NOMO-1 treated with dmso at 0.1 percent for 144 hours (cell line): ENCODE measurements at regions not wholly inside any gene's neighbourhood (a gene's known extent, or its start where the extent isn't known, plus 50 kb on each side); places are given as distances from the start of the nearest gene placed in this dataset.
"Not testable (repeated sequence)": the region's sequence is repeated elsewhere in the genome, so short reads cannot be mapped to it uniquely, and the experiment has no call there.

Experiments used
- DNase-seq: peaks from one replicate; lab custom pipeline; 2025; ENCODE audit not compliant: unreplicated experiment; lab: John Stamatoyannopoulos, UW

DNA sequence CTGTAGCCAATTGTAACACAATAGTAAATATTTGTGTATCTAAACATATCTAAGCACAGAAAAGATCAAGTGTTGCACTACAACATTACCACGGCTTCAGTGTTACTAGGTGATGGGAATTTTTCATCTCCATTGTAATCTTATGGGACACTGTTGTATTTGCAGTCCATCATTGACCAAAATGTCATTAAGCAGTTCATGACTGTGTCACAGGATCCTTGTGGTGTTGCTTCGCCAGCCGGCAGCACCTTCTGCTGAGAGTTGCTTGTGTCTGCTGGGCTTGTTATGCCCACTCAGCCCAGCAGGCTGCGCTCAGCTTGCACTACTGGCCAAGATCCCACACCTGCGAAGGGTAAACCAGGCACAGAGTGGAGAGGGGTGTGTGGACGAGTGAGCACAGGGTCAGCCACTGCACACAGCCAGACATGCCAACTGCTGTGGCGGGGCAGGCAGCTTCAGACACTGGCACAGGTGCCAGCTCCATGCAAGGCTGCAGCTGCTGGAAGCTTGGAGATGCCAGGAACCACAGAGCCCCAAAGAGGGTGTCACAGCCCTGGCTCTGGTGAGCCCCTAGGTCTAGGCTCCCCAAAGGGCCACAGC is 273.7 kb downstream of the CETN3 start:
- DNase-seq, result no peak

DNA sequence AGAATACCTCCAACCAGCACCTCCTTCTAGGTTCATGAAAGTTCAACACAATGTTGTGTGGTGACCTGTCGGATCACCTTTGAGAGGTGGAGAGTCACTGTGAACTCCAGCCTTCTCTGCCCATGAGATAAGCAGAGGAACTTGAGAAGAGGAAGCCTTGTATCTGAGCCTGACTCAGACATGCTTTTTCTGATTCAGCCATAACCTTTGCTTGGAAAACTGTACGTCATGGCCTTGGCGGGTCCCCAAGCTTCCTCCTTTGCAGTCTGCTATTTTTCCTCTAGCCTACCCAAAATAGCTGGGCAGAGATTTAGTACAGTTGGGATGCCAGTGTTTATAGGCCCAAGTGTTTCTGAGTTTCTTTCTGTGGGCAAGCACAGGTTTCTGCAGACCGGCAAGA is 274.7 kb downstream of the CETN3 start:
- DNase-seq, result no peak

DNA sequence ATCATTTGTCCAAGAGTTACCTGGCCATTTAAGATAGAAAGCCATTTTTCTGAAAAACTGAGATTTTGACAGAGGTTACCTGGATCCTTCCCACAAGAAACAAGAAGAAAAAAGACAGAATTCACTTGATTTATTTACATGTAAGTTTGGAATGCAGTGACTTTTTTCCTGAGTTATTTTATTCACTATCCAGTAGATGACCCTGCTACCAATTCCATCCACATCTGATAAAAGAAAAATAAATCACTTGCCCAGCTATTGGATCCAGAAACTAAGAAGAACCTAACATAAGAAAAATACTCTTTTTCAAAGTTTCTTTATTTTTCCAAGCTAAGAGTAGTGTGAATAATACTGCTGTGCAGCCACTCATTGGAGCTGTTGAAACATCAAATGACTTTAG is 275.2 kb downstream of the CETN3 start:
- DNase-seq, result no peak

DNA sequence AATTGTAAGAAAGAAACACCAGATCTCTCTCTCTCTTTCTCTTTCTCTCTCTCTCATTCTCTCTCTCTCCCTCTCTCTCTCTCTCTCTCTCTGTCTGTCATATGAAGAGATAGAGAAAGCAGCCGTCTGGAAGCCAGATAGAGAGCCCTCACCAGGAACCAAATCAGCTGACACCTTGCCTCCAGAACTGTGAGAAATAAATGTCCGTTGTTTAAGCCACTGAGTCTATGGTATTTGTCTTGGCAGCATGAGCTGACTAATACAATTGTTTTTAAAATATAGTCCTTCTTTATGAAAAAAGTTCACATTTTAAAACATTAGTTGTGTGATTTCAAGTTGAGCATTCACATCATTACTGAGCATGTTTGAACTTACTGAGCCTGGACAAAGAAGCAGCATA is 275.6 kb downstream of the CETN3 start:
- DNase-seq, result no peak

DNA sequence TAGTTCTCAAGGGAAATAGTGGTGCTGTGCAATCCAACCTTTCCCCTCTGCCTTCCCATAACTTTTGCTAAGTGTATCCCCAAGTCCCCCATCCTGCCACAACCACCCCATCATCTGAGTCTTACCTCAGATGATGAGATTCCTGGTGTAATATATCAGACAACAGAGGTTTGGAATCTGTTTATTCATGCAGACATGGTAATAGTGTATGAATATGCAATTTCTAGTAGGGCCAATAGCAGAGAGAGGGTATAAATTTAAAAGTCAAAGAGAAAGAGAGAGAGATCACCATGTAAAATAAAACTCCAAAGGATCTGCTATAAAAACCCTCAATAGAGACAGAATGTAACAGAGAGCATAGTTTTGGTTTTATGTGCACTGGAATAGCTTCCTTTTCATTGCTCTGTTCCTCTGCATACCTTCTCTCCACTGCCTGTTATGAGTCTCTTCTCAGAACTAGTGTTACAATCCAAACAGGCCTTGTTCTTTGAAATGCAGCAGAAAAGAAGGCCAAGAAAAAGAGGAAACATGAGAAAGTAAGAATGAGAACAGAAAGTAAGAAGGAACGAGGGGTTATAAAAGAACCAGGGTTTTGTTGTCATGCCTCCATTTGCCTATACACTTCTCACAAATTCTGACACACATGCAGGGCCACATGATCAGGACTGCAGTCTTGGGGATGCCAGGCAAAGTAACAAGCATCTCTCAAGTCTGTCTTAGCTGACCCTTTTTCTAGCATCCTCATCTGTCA is 278.0 kb downstream of the CETN3 start:
- DNase-seq, result peak; percentile 44

DNA sequence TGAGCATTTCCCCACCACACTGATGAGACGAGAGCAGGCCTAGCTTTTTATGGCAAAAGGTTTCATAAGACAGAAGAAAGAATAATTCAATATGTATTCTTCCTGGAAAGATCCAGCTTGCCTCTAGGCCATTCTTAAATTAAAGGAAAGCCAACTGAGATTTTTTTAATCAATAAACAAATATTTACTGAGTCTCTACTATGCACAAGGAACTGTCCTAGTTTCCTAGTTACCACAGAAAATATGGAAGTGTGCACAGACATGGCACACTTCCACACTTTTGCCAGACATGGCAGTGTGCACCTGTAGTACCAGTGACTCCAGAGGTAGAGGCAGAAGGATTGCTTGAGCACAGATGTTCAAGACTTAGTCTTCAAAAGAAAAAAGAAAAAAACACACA is 281.0 kb downstream of the CETN3 start:
- DNase-seq, result no peak

DNA sequence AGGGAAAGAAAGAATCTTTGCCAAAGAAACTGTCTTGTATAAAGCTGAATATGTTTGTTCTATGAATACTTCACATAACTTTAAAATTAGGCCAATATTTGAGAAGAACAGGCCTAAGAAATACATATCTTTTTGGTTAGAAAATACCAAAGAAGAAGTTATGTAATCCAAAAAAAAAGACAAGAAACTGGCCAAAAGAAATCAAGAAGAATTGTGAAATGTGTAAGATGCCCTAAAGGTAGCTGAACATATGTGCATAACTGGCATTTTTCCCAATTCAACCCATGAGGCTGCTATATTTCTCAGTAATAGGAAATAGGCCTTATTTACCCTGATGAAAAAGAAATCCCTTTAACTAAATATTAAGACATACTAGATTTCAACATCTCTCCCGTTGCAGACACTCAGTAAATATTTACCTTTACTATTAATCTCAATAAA is 290.0 kb downstream of the CETN3 start:
- DNase-seq, result no peak

DNA sequence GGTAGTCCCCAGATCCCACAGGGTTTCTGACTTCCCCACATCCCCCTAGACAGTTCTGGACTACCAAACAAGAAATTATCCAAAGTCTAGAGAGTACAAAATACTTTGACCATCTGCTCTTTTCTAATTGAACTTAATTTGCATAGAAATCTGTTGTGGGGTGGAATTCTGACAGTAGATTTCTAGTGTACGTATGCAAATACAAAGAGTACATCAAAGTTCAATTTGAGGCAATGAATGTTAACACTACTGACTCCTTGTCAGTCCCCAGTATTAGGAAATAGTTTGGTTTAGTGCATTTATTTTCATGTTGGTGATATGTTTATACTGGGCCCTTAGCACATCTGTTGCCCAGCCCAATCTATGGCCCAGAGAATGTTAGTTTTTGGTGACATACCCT is 292.6 kb downstream of the CETN3 start:
- DNase-seq, result no peak

DNA sequence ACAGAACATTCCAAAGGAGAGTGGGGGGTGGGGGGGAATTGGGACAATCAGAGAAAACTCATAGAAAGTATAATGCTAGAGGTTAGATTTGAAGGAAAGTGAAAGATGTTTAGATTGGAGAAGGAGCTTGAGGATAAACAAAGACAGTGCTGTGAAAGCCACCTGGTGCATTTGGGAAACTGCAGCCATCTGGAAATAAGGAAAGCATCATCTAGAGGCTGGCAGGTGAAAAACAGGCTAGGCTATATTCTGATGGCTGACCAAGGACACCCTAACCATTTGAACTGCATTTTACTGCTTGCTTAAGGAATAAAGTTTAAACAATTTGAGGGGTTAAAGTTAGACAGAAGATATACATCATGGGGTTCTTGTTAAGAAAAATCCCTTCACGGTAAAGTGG is 296.4 kb downstream of the CETN3 start:
- DNase-seq, result no peak

DNA sequence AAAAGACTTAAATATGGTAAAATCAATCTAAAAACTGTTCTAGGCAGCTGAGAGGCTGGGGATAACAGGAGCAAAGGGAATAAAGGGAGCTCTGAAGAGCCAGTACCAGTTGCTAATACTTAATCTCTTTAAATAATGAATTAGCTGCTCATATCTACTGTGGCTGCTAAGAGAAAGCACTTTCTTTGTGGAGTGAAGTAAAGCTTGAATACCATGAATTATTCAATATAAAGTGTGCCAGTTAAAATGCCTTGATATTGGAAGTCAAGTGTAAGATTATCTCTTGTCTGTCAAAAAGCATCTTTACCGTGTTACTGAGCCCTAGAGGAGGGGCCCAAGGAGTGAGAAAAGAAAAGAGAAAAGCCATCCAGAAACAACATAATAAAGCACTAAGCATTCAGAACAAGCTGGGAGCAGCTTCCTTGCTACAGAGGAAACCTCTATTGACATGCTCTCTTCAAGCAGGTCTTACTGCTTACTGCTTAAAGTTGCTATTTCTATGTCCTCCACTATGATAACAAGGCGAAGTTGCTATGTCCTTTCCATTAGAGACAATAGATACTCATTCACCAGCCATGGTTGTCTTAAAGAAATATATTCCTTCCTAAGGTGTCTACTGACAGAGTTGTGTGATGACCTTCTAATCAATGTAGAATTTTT is 297.4 kb downstream of the CETN3 start:
- DNase-seq, result no peak

DNA sequence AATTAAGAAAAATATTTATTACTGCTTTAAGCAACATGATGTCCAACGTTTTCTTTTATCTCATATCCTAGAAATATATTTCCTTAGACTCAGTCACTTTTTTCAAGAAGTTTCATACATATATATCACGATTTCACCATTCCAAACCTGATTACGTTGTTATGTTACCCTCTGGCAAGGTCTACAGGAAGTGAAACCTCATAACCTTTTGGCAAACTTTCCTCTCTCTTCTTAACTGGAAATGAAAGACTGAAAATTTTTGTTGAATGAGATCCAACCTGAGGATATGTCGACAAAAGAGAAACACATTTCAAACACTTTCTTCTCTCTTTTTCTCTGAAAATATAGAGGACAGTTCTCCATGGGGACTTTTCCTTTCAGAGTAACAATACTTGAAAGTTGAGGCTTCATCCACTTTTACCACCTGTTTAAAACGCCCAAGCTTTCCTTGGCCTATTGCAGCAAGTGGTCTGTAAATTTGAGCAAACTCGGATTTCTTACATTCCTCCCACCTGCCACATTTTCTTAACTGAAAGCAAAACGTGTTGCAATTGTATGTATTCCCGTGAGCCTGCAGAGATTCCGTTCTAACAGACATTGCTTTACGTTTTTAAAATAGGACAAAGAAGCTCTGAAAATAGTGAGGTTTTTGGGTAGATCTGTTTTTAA is 298.1 kb downstream of the CETN3 start:
- no peak for DNase-seq

DNA sequence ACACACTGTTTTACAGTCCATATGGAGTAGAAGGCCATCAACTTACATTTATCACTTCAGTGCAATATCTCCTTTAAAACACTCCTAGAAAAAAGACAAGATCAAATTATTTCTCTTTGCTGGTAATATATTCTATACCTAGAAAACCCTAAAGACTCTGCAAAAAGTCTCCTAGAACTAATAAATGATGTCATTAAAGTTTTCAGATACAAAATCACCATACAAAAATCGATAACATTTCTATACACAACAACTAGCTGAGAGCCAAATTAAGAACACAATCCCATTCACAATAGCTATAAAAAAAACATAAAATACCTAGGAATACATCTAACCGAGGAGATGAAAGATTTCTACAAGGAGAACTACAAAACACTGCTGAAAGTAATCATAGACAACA is 300.3 kb downstream of the CETN3 start:
- no peak for DNase-seq

DNA sequence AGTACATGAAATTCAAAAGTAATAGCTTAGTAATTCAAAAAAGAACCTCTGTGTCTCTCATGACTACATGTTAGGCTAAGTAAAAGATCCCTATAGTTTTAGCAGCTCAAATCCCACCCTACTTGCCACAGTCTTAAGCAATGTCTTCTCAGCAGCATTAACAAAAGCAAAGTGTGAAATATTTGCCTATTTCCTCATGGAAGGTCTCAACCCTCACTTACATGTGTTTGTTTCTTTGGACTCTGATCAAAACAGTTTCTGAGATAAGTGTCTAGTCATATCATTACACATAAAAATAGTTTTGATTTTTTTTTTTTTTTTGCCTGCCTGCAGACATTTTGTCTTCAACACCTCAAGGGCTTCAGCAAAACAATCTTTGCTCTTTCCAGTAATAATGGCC is 310.5 kb downstream of the CETN3 start:
- no peak for DNase-seq

DNA sequence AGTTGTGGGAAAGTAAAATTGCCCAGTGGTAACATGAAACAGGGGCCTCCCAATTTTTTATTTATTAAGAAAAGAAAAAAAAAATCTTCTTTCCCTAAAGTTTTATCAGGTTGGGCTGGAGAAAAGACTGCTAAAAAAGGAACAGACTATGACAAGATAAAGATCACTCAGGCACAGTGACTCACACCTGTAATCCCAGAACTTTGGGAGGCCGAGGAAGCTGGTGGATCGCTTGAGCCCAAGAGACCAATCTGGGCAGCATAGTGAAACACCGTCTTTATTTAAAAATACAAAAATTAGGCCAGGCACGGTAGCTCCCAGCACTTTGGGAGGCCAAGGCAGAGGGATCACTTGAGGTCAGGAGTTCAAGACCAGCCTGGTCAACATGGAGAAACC is 312.5 kb downstream of the CETN3 start:
- no peak for DNase-seq

DNA sequence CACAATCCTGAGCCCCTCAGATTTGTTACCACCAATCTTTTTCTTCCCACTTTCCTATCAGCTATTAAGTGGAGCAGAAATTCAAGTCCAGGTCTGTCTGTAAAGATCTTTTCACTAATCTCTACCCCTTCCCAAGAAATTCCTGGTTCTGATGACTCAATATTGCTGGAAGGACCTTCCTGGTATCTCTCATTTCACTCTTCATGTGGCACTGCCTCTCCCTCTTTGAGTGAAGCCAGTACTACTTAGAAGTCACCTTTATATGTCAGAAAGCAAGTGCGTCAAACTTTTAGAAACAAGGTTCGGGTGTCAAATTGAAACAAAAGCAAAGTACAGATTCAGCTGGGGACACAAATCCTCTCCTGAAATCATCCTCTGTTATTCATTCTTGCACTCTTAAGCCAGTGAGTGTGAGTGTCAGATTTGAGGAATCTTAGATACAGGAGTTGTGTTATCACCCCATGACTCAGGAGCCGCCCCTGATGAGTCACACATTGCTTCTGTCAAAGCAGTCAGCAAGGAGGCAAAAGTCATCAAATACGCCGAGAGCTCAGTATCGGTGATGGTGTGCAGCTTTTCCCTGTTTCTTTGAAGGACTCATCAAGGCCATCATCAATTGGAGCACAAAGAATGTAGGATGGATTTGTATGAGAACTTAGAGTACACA is 313.0 kb downstream of the CETN3 start:
- no peak for DNase-seq

DNA sequence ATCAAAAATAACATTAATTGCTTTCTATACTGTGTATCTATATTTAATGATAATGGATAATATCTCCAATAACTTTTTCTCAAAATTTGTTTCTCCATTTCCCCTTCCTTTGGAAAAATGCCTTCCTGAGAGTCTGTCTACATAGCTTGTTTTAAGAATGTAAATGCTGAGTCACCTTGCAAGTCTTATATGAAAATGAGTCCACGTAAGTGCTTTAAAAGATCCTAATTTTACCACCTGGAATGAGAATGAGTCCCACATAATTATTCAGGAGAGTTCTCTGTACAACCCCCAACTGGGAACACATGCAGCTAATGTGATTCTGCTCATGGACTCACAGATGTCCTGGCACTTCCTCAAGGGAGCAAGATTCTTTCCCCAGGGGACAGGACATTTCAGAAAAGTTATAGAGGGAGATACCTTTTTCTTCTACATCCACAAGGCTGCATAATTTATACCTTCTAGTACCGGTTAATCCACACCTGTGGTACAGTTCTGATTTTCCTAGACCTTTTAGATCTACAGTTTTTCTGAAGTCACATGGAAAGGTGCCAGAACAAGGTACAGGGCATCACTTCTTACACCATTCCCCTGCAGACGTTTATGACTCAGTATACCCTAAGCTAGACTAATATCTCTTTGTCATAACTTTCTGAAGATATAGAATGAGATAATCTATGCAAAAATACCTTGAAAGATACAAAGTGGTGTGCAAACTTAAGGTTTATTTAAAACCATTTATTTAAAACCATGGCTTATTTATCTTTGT is 314.1 kb downstream of the CETN3 start:
- no peak for DNase-seq

DNA sequence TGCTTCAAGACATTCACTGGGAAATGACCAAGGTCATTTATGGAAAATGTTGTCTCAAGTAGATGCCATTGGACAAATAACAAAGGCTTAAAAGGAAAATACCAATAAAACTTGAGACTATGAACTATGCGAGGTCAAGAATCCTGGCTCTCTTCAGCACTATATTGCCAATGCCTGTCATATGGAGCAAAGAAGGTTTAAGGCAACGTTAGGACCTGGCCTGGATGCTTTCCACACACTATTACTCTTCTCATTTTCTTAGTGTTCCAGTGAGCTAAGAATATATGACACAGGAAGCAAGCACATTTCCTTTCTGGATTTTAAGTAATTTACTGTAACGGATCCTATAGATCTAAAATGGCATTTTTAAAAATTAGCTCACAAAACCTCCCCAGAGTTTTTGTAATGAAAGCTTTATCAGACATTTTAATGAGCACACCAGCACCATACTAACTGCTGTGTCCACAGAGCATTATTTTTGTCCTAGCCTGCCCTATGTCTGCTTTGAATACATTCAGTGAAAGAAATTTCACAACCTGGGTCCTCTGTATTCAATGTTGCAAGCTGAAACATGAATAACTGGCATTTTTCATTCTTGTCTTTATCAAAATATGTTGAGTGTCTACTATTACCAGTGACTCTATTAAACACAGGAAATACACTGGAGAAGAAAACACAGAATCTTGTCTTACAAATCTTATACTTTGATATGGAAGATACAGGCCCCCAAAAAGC is 315.6 kb downstream of the CETN3 start:
- no peak for DNase-seq

DNA sequence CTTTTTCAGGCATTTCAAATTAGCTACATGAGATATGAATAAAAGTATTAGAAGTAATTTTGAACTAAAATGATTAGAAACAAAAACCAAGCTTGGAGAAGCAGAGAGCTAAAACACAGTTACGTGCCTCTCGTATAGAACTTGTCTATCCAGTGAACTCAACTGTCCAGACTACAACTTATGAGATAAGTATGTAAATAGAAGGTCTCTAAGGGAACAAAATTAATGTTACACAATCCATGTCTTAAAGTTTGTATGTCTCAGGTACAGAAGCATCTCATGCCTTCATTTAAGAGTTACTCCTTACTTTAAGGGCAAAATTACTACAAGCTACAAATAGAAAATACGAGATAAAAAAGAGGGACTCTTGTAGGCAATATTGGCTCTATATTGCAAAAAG is 316.8 kb downstream of the CETN3 start:
- no peak for DNase-seq

DNA sequence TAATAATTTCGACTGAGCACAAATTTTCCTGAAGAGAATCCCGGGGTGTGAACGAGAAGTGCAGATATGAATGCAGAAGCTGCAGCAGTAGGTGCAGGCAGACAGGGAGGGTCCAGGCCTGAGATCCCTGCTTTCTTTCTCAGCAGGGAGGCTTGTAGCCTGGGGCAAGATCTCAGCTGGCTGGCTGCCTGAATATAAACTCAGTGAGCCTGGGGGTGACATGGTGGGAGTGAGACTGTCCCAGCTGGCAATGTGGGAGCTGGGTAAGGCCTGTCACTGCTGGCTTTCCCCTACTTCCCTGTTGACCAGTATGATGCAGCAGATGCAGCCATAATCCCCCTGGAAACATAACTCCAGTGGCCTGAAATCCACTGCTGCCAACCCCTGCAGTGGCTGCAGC is 325.2 kb downstream of the CETN3 start:
- DNase-seq, result no peak

DNA sequence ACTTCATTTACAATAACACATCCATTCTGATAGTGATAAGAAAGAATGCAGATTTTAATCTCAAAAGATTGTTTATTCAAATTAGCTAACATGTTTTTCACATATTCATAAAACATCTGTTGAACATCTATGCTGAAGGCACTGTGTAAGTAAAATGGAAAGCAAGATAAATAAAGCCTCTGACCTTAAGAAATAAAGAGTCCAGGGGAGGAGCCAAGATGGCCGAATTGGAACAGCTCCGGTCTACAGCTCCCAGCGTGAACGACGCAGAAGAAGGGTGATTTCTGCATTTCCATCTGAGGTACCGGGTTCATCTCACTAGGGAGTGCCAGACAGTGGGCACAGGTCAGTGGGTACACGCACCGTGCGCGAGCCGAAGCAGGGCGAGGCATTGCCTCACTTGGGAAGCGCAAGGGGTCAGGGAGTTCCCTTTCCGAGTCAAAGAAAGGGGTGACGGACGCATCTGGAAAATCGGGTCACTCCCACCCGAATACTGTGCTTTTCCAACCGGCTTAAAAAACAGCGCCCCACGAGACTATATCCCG is 336.5 kb downstream of the CETN3 start:
- DNase-seq, result not testable (repeated sequence)
